NCI-H1105 (cell line): ENCODE measurements at regions not wholly inside any gene's neighbourhood (a gene's known extent, or its start where the extent isn't known, plus 50 kb on each side); places are given as distances from the start of the nearest gene placed in this dataset.
"Not testable (repeated sequence)": the region's sequence is repeated elsewhere in the genome, so short reads cannot be mapped to it uniquely, and the experiment has no call there.

ENCODE experiments used
- DNase-seq: peaks from one replicate; lab custom pipeline; 2025; lab: John Stamatoyannopoulos, UW

DNA sequence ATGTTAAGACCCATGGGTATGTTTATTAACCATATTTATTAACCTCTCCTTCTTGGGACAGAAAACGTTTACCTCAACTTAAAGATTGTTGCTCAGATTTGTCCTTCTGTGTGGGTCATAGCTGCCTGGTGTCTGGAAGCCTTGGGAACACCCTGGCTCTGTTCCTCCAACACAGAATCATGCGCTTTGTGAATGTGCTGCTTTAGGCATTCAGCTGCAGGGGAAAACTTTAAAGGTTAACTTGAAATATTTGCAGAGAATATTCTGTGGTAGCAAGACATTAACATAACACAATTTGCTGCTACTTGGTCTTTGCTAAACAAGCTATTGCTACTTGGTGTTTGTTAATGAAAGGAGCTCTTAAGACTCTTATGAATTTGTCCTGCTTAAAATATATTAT is 50.5 kb upstream of the THOC3 start:
- DNase-seq: not testable (repeated sequence)

DNA sequence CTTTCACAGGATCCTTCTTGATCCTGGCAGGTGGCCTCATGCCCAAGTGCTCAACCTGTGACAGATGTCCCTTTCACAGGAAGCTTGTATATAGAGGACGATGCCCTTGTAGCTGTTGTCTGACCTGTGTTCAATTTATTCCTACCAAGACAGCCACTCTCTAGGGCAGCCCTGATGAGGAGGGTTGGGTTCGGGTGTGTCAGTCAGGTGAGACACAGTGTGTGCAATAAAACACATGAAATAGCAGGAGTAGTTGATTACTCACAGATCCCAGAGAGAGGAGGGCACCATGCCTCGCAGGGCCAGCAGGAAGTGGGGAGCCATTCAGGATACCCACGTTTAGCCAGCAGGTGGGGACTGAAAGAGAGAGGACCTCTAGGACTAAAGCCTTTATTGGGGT is 52.7 kb upstream of the THOC3 start:
- DNase-seq: not testable (repeated sequence)

DNA sequence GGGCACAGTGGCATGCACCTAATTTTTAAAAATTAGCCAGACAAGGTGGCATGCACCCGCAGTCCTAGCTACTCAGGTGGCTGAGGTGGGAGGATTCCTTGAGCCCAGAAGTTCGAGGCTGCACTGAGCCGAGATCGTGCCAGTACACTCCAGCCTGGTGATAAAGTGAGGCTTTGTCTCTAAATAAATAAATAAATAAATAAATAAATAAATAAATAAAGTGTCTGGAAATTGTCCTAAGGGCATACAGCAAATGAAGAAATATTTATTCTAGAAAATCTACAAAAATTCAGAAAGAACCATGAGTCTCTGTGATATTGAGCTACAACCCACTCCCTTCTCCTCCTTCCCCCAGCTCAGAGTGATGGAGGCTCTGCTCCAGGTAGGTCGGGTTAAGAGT is 55.4 kb upstream of the THOC3 start:
- DNase-seq: not testable (repeated sequence)

DNA sequence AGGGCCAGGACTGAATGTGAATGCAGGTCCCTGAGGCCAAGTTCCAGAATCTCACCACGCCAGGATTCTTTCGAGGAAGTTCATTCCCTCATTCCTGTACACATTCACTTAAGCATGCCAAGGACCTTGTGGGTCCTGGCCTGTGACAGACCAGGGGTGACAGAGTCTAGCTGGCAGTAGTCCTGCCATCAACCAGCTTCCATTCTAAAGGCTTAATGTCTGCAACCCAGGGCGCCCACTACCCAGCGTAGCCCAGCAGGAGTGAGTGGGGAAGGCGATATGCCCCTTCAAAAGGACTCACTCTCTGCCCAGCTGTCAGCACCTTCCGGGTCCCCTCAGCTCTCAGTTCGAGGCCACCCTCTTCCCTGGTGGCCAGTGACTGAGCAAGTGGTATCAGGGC is 61.3 kb upstream of the THOC3 start:
- DNase-seq: not testable (repeated sequence)

DNA sequence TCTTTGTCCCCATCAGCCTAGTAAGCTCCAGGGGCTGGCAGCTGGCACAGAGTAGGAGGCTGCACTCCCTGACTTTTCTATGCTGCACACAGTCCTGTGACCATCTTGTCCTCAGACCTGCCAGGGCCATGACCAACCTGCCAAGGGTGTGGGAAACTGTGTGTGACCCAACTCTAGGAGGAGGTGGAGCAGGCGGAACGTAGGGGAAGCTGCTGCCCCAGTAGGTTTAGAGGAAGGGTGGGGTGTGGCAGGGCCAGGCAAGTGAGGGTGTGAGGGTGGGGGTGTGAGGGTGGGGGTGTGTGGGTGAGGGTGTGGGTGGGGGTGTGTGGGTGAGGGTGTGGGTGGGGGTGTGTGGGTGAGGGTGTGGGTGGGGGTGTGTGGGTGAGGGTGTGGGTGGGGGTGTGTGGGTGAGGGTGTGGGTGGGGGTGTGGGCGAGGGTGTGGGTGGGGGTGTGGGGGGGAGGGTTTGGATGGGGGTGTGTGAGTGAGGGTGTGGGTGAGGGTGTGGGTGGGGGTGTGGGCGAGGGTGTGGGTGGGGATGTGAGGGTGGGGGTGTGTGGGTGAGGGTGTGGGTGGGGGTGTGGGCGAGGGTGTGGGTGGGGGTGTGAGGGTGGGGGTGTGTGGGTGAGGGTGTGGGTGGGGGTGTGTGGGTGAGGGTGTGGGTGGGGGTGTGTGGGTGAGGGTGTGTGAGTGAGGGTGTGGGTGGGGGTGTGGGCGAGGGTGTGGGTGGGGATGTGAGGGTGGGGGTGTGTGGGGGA is 62.4 kb upstream of the THOC3 start:
- DNase-seq: not testable (repeated sequence)

- not testable (repeated sequence) for DNase-seq
These were observed 63.0 kb upstream of the THOC3 start for GRCh38 chr5:176031118-176031510.

DNA sequence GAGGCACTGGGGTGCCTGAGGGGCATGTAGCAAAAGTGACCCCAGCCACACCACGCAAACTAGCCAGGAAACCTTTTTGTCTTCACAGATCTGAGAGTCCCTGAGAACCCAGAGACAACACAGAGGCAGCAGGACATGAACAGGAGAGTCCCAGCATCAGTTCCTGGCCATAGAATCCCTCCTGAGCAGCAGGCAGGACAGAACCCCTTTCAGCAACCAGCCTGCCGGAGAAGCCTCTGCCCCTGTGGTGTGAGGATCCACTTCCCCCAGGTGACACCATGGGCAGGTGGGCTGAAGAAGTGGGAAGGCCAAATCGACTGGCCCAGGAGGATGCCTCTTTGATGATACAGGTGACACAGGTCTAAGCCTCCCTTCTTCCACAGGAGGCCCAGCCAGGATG is 65.1 kb upstream of the THOC3 start:
- DNase-seq: not testable (repeated sequence)

DNA sequence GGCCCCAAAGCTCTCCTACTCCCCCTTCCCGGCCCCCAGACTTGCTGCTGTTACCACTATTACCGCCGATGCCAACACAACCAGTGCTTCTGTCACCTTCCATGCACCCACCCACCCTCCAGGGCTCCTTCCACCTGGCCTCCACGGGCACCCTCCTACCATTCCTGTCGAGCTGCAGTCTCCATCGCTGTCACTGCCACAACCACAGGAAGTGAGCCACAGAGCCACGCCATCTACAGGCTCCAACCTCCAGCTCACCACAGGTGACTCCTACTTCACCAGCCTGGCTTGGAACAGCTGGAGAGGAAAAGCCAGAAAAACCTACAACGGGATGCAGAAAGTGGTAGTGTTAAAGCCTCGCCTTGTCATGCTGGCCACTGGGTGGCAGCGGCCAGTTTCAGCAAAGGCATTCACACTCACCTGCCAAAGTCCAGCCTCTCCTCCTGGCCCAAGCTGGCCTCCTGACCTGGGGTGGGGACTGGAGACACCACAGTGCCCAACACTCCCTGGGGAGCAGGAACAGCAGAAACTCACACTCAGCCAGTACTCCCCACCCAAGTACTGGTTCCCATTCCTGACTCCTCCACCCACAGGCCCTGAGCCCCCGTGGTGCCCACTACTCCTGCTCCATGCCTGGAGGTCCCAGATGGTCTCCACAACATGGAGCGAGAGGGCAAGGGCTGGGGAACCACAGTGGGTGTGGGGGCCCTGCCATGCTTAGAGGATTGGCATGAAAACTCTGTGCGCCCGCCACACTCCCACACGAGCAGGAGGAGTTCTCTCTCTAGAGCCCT is 66.5 kb upstream of the THOC3 start:
- not testable (repeated sequence) for DNase-seq

GRCh38 chr5:176035201-176035530 is 67.1 kb upstream of the THOC3 start:
- not testable (repeated sequence) for DNase-seq

- not testable (repeated sequence) for DNase-seq
These were observed 67.7 kb upstream of the THOC3 start for GRCh38 chr5:176035816-176036308.

DNA sequence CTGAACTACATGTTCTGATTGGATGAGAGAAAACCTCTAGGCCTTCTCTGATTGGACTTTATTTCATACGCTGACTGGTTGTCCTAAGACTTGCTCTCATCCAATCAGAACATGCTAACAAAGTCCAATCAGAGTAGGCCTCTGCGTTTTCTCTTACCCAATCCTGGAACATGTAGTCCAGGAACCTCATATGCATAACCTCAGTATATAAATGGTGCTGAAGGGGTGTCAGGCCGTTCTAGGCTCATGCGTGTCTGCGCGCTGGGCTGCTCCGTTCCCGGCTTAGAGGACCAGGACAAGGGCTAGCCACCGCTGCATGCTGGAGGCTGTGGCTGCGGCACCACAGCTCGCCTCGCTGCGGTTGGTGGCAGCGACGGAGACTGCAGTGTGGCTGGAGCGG is 68.3 kb upstream of the THOC3 start:
- DNase-seq: not testable (repeated sequence)

- not testable (repeated sequence) for DNase-seq
These were observed 69.1 kb upstream of the THOC3 start for GRCh38 chr5:176037190-176037589.

DNA sequence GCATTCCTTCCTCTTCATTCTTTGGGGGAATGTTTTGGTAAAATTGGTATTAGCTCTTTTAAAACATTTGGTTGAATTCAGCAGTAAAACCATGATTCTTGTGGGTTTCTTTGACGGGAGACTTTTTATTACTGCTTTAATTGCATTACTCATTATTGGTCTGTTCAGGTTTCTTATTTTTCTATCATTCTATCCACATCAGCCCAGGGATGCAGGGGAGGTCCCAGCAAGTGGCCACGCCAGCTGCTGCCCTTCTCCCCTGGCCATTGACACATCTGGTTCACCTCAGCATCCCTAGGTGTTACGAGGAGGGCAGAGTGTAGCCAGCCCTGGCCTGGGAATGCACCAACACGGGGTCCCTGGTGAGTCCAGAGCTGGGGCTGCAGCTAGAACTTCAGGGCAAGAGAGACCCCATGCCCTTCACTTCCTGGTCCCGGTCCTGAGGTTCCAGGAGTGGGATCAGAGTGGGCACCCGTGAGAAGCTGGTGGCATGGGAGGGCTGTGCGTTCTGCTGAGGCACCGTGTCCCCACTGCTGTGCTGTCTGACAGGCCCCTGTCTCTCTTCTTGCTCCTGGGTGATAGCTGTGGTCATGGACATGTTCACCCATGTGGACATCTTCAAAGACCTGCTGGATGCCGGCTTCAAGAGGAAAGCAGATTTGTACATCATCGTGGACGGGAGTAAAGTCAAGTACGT is 72.1 kb upstream of the THOC3 start:
- not testable (repeated sequence) for DNase-seq

GRCh38 chr5:176041248-176041994 is 73.3 kb upstream of the THOC3 start:
- DNase-seq: not testable (repeated sequence)

GRCh38 chr5:176042020-176042658 is 74.0 kb upstream of the THOC3 start:
- not testable (repeated sequence) for DNase-seq

- not testable (repeated sequence) for DNase-seq
These were observed 75.2 kb upstream of the THOC3 start for GRCh38 chr5:176043252-176043829.

DNA sequence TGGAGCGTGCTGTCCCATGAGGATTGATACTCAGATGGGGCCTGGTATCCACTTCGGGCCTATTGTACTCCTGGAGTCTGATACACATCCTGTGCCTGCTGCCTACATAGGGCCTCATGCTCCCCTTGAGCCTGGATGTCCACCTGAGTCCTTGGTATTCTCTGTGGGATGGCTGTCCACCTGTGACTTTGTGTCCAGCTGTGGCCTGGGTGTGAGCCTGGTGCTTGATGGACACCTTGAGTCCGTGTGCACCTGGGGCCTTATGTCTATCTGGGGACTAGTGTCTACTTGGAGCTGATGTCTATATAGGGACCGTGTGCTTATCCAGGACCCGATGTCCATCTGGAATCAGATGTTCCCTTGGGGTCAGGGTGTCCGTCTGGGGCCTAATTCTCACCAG is 75.9 kb upstream of the THOC3 start:
- not testable (repeated sequence) for DNase-seq

DNA sequence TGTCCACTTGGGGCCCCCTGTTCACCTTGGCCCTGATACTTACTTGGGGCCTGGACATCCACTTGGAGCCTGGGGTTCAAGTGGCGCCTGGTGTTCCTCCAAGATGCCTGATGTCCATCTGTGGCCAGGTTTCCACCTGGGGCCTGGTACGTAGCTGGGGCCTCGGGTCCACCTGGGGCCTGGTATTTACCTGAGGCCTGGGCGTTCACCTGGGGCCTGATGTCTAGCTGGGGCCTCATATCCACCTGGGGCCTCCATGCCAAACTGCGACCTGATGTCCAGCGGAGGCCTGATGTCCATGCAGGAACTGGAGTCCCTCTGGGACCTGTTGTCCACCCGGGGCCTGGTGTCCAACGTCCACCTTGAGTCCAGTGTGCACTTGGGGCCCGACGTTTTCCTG is 76.3 kb upstream of the THOC3 start:
- not testable (repeated sequence) for DNase-seq

- not testable (repeated sequence) for DNase-seq
These were observed 77.3 kb upstream of the THOC3 start for GRCh38 chr5:176045442-176045841.

DNA sequence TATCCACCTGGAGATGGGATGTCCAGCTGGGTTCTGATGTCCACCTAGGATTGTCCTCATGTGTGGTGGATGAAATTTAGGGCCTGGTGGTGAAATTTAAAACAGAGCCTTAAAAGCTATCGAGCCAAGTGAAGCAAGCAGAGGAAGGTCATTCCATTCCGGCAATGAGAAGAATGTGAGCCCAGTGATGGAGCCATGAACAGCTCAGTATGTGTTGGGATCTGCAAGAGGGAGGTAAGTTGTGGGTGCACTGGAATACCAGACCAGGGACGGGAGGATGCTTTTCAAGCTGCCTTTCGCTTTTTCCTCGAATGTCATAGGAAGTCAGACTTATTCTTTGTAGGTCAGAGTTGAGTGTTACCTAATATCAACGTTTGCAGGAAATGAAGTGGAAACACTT is 80.6 kb upstream of the THOC3 start:
- not testable (repeated sequence) for DNase-seq
